ENCODE measurements at regions not wholly inside any gene's neighbourhood (a gene's known extent, or its start where the extent isn't known, plus 50 kb on each side); places are given as distances from the start of the nearest gene placed in this dataset.
"Not testable (repeated sequence)": the region's sequence is repeated elsewhere in the genome, so short reads cannot be mapped to it uniquely, and the experiment has no call there.

DNA sequence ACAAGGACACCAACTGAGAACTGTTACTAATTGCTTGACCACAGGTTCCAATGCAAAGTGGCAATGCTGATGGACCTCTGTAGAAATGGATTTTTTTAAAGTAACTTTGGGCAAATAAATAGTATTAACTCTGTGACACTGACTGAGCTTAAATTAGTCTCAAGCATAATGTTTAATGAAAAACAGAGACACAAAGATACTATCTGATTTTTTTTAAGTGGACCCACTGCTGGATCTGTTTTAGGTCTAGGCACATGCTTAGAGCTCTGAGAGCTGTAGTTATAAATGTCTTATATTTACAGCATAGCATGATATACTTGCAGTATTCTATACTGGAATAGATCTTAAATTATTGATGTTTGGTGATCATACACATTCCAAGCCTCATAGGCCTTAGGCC, 481.6 kb upstream of the LRRC7 start:
- H3K27me3 ChIP-seq = no peaks in the 10 kb centered on the region
- intact Hi-C loops (cut with DNase I) = no loop called here
- no peak for ATAC-seq
- peaks cover 0 to 19% (median 5%) of the 10 kb centered on the region in 11 donors for H3K9me3 ChIP-seq
- H3K27ac ChIP-seq = no peak overlapping the region
- no peaks in the 10 kb centered on the region for H3K4me1 ChIP-seq
- H3K36me3 ChIP-seq = no peaks in the 10 kb centered on the region
- TF ChIP-seq, protein P1, sequence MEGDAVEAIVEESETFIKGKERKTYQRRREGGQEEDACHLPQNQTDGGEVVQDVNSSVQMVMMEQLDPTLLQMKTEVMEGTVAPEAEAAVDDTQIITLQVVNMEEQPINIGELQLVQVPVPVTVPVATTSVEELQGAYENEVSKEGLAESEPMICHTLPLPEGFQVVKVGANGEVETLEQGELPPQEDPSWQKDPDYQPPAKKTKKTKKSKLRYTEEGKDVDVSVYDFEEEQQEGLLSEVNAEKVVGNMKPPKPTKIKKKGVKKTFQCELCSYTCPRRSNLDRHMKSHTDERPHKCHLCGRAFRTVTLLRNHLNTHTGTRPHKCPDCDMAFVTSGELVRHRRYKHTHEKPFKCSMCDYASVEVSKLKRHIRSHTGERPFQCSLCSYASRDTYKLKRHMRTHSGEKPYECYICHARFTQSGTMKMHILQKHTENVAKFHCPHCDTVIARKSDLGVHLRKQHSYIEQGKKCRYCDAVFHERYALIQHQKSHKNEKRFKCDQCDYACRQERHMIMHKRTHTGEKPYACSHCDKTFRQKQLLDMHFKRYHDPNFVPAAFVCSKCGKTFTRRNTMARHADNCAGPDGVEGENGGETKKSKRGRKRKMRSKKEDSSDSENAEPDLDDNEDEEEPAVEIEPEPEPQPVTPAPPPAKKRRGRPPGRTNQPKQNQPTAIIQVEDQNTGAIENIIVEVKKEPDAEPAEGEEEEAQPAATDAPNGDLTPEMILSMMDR (IDR thresholded peaks at IDR 0.05) = no peak
- no peak for DNase-seq
- no peak overlapping the region for H3K4me3 ChIP-seq

DNA sequence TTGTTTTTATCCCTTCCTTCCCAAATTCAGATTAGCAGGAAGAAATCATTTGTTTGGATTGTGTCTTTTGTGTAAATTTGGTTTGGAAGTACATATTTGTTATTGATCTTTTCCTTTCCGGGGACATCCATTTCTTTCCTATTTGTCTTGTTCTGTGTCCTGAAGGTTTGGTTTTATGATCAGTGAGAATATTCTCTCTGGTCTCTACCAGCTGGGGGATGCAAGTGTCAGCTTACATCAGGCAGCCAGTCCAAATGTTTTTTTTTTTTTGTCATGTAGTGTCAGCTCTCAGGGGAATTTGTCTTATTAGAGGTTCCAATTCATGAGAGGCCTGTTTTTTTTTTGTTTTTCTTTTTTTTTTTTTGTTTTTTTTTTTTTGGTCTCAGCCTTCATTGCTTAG, 479.2 kb upstream of the LRRC7 start:
- TF ChIP-seq, protein P1 (IDR thresholded peaks at IDR 0.05) = no peak
- 90 to 91% methylated on average over 1 of the region's 1 CpG for WGBS, 2 donors
- Histone ChIP-seq H3K4me1 (no peaks in the 10 kb centered on the region), H3K36me3 (no peaks in the 10 kb centered on the region), H3K4me3 (no peak overlapping the region), H3K27me3 (no peaks in the 10 kb centered on the region), H3K27ac (no peak overlapping the region), H3K9me3 (peaks cover 0 to 23% (median 5%) of the 10 kb centered on the region in 11 donors)
- no peak for ATAC-seq
- DNase-seq = no peak
- intact Hi-C loops (cut with DNase I) = no loop called here

DNA sequence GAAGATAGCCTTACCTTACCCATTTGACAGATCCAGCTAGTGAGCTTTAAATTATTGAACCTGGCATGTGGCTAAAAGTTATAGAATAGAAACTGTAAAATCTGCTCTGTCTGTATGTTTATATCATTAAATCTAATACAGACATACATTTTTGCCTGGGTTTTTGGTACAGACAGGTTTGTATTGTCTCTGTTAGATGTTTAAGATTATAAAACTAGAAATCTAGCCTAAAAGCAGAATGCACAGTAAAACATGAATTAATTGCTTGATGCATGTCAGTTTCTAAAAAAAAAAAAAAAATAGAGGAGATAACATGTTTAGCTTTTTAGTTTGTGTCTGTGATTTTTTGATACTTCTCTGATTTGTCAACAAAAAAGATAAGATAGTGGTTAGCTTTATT, 477.6 kb upstream of the LRRC7 start:
- Histone ChIP-seq H3K36me3 (no peaks in the 10 kb centered on the region), H3K27me3 (no peaks in the 10 kb centered on the region), H3K4me3 (no peak overlapping the region), H3K4me1 (no peaks in the 10 kb centered on the region), H3K27ac (no peak overlapping the region), H3K9me3 (peaks cover 0 to 23% (median 5%) of the 10 kb centered on the region in 11 donors)
- ATAC-seq = no peak
- DNase-seq = no peak
- intact Hi-C loops (cut with DNase I) = no loop called here
- TF ChIP-seq, protein P1 (IDR thresholded peaks at IDR 0.05) = no peak

DNA sequence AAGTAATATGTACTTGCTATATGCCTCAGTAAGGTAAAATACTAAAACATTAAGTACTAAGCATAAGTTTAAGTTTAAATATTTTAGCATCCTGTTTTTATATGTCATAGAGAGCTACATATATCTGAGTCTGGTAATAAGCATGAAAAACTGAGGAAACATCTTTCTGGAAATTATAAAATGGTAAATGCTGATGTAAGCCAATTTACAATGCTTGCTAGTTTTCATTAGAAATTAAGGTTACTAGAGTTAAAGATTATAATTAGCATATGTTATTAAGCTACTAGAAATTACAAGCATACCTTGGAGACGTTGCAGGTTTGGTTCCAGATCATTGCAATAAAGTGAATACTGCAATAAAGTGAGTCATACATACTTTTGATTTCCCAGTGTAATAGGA, 477.0 kb upstream of the LRRC7 start:
- WGBS, 2 donors = 70 to 79% methylated on average over 1 of the region's 1 CpG
- no peaks in the 10 kb centered on the region for H3K27me3 ChIP-seq
- H3K36me3 ChIP-seq = no peaks in the 10 kb centered on the region
- H3K4me1 ChIP-seq = no peaks in the 10 kb centered on the region
- TF ChIP-seq, protein P1 (IDR thresholded peaks at IDR 0.05) = no peak
- H3K27ac ChIP-seq = no peak overlapping the region
- no peak for ATAC-seq
- DNase-seq = no peak
- intact Hi-C loops (cut with DNase I) = no loop called here
- no peak overlapping the region for H3K4me3 ChIP-seq
- H3K9me3 ChIP-seq = peaks cover 0 to 23% (median 5%) of the 10 kb centered on the region in 11 donors

DNA sequence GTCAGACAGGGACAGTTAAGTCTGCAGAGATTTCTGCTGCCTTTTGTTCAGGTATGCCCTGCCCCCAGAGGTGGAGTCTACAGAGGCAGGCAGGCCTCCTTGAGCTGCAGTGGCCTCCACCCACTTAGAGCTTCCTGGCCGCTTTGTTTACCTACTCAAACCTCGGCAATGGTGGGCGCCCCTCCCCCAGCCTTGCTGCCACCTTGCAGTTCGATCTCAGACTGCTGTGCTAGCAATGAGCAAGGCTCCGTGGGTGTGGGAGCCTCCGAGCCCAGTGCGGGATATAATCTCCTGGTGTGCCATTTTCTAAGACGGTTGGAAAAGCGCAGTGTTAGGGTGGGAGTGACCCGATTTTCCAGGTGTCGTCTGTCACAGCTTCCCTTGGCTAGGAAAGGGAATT, 465.7 kb upstream of the LRRC7 start:
- ATAC-seq; intact Hi-C loops (cut with DNase I); H3K4me3 ChIP-seq; DNase-seq; H3K27me3 ChIP-seq; H3K27ac ChIP-seq; H3K36me3 ChIP-seq; H3K4me1 ChIP-seq: not testable (repeated sequence)
- H3K9me3 ChIP-seq = peaks cover 0 to 25% (median 0%) of the 10 kb centered on the region in 11 donors
- WGBS, 2 donors = 92% methylated on average over 11 of the region's 11 CpGs

All from heart right ventricle (tissue), 16 donors.